Liver (tissue), 3 donors: ENCODE measurements at regions not wholly inside any gene's neighbourhood (a gene's known extent, or its start where the extent isn't known, plus 50 kb on each side); places are given as distances from the start of the nearest gene placed in this dataset.

Experiments used
- FOXA1 ChIP-seq: IDR thresholded peaks from 2 replicates; pipeline ENCODE4 v1.6.1; 2016; ENCODE audit warnings: antibody characterized with exemption
- JUND ChIP-seq, 2 donors: IDR thresholded peaks; 2 replicates each; pipeline ENCODE4 v1.6.1; 2016; ENCODE audit warnings: antibody characterized with exemption in 2 of 2
- NR2F2 ChIP-seq: IDR thresholded peaks from 2 replicates; pipeline ENCODE4 v1.6.1; 2016; ENCODE audit warnings: antibody characterized with exemption
- RAD21 ChIP-seq, 2 donors: IDR thresholded peaks; 2 replicates each; pipeline ENCODE4 v1.6.1; 2016; ENCODE audit warnings: antibody characterized with exemption in 2 of 2, mild to moderate bottlenecking in 2 of 2
- RXRA ChIP-seq, 2 donors: IDR thresholded peaks; 2 replicates each; pipeline ENCODE4 v1.6.1; 2017 to 2018; ENCODE audit warnings: antibody characterized with exemption in 2 of 2, mild to moderate bottlenecking in 1 of 2
- SP1 ChIP-seq: IDR thresholded peaks from 2 replicates; pipeline ENCODE4 v1.6.1; 2018; ENCODE audit warnings: antibody characterized with exemption, mild to moderate bottlenecking
- TAF1 ChIP-seq: conservative IDR thresholded peaks from 2 replicates; pipeline ENCODE4 v1.6.1; 2016; ENCODE audit warnings: antibody characterized with exemption, mild to moderate bottlenecking
- YY1 ChIP-seq: IDR thresholded peaks from 2 replicates; pipeline ENCODE4 v1.6.1; 2016; ENCODE audit warnings: antibody characterized with exemption, mild to moderate bottlenecking
- TF ChIP-seq, protein P1 (sequence below): fragments of 150-350 bp; IDR thresholded peaks from 2 replicates; pipeline ENCODE4 v1.5.1; 2017; ENCODE audit warnings: improper control_type of control experiment, low read depth, low read length; ENCODE audit not compliant: missing input control
- TF ChIP-seq, protein P2 (sequence below): IDR thresholded peaks from 2 replicates; pipeline ENCODE4 v1.6.1; 2016; ENCODE audit warnings: antibody characterized with exemption, mild to moderate bottlenecking
- TF ChIP-seq, protein P3 (sequence below): IDR thresholded peaks from 2 replicates; pipeline ENCODE4 v1.6.1; 2016; ENCODE audit warnings: antibody characterized with exemption
- TF ChIP-seq, protein P4 (sequence below): IDR thresholded peaks from 2 replicates; pipeline ENCODE4 v1.6.1; 2016; ENCODE audit warnings: antibody characterized with exemption
- donor health status: healthy.
- donor health status: healthy.

DNA sequence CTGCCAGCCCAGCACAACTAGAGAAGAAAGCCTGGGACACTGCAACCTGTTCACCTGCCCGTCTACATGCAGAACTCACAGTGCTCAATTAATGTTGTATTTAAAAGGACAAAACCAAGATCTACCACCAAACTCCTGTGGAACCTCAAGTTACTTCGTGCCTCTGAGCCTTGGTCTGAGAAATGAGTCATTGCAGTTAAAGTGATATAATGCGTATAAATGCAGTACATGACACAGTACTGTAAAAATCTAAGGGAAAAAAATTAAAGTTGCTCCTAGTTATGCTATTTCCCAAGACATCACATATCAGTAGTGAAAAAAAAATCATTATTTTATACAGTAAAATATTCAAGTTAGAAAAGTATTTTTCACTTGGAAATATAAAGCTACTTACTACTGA is 138.9 kb downstream of the ZIC4 start:
- TF ChIP-seq, protein P1, sequence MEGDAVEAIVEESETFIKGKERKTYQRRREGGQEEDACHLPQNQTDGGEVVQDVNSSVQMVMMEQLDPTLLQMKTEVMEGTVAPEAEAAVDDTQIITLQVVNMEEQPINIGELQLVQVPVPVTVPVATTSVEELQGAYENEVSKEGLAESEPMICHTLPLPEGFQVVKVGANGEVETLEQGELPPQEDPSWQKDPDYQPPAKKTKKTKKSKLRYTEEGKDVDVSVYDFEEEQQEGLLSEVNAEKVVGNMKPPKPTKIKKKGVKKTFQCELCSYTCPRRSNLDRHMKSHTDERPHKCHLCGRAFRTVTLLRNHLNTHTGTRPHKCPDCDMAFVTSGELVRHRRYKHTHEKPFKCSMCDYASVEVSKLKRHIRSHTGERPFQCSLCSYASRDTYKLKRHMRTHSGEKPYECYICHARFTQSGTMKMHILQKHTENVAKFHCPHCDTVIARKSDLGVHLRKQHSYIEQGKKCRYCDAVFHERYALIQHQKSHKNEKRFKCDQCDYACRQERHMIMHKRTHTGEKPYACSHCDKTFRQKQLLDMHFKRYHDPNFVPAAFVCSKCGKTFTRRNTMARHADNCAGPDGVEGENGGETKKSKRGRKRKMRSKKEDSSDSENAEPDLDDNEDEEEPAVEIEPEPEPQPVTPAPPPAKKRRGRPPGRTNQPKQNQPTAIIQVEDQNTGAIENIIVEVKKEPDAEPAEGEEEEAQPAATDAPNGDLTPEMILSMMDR = no peak
- TF ChIP-seq RAD21 (IDR thresholded peaks at IDR 0.05) (no peak), FOXA1 (no peak), JUND (IDR thresholded peaks at IDR 0.05) (no peak), NR2F2 (no peak), YY1 (no peak), RXRA (IDR thresholded peaks at IDR 0.05) (no peak), TAF1 (no peak), SP1 (no peak)
- TF ChIP-seq, protein P2, sequence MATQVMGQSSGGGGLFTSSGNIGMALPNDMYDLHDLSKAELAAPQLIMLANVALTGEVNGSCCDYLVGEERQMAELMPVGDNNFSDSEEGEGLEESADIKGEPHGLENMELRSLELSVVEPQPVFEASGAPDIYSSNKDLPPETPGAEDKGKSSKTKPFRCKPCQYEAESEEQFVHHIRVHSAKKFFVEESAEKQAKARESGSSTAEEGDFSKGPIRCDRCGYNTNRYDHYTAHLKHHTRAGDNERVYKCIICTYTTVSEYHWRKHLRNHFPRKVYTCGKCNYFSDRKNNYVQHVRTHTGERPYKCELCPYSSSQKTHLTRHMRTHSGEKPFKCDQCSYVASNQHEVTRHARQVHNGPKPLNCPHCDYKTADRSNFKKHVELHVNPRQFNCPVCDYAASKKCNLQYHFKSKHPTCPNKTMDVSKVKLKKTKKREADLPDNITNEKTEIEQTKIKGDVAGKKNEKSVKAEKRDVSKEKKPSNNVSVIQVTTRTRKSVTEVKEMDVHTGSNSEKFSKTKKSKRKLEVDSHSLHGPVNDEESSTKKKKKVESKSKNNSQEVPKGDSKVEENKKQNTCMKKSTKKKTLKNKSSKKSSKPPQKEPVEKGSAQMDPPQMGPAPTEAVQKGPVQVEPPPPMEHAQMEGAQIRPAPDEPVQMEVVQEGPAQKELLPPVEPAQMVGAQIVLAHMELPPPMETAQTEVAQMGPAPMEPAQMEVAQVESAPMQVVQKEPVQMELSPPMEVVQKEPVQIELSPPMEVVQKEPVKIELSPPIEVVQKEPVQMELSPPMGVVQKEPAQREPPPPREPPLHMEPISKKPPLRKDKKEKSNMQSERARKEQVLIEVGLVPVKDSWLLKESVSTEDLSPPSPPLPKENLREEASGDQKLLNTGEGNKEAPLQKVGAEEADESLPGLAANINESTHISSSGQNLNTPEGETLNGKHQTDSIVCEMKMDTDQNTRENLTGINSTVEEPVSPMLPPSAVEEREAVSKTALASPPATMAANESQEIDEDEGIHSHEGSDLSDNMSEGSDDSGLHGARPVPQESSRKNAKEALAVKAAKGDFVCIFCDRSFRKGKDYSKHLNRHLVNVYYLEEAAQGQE = no peak
- TF ChIP-seq, protein P3, sequence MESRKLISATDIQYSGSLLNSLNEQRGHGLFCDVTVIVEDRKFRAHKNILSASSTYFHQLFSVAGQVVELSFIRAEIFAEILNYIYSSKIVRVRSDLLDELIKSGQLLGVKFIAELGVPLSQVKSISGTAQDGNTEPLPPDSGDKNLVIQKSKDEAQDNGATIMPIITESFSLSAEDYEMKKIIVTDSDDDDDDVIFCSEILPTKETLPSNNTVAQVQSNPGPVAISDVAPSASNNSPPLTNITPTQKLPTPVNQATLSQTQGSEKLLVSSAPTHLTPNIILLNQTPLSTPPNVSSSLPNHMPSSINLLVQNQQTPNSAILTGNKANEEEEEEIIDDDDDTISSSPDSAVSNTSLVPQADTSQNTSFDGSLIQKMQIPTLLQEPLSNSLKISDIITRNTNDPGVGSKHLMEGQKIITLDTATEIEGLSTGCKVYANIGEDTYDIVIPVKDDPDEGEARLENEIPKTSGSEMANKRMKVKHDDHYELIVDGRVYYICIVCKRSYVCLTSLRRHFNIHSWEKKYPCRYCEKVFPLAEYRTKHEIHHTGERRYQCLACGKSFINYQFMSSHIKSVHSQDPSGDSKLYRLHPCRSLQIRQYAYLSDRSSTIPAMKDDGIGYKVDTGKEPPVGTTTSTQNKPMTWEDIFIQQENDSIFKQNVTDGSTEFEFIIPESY = no peak
- TF ChIP-seq, protein P4, sequence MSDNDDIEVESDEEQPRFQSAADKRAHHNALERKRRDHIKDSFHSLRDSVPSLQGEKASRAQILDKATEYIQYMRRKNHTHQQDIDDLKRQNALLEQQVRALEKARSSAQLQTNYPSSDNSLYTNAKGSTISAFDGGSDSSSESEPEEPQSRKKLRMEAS = no peak
